LNCAP (cell line): ENCODE measurements at regions not wholly inside any gene's neighbourhood (a gene's known extent, or its start where the extent isn't known, plus 50 kb on each side); places are given as distances from the start of the nearest gene placed in this dataset.

ENCODE experiments used
- CTCF ChIP-seq: fragments of 450-650 bp; IDR thresholded peaks from 2 replicates; pipeline ENCODE4 v1.5.1; 2017; ENCODE audit warnings: mild to moderate bottlenecking

GRCh38 chr5:35393901-35394300 is 163.6 kb upstream of the PRLR start:
- no peak for TF ChIP-seq CTCF

GRCh38 chr5:35384658-35385057 is 154.4 kb upstream of the PRLR start:
- TF ChIP-seq CTCF: no peak

DNA sequence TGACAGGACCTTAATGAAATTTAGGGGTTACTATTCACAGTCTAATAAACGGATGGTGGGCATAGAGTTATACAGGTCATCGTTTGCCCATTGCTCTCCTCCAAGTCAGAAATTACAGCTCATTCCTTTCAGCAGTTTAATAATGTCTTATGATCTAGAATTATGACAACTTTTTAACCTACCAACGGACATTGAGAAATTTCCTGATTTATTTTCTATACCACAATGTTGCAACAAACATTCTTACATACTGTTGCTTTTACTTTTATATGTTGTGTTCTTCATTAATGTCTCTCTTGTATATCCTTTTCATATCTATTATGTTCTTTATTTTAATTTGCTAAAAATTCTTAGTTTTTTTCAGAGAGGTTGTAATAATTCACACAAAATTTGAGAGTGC is 152.8 kb upstream of the PRLR start:
- TF ChIP-seq CTCF: no peak

- TF ChIP-seq CTCF: no peak
Observed at GRCh38 chr5:35377653-35378052, 147.4 kb upstream of the PRLR start.

DNA sequence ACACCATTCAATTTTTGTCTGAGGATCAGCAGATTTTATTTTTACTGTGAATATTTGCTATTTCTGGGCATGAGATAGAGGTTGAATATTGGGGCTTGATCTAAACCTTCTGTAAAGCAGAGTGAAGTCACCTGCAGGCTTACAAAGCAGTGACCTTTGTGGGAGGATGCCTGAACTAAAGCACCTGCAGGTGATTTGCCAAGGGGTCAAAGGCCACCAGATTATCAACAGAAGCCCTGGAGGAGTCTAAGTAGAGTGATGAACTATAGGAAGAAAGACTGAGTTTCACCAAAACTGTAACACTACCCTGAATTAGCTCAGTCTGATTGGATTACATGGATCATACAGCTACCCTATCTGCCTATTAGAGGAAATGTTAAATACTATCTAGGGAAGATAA is 144.3 kb upstream of the PRLR start:
- no peak for TF ChIP-seq CTCF

DNA sequence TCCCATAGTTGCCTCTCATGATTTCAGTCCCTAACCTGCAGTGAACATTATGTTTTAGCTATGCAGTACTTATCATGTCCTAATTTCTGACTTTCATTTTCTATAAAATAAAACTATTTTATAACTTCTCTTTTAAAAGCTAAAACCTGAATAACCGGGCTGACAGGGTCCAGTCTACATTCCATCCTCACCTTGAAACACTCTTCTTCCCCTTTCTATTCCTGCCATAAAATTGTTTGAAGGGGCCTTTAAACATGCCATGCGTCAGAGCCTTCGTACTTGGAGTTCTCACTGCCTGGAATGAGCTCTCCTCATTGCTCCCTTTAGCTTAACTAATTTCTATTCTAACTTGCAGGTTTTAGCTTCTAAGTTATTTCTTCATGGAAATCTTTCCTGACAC is 143.0 kb upstream of the PRLR start:
- no peak for TF ChIP-seq CTCF

- TF ChIP-seq CTCF: no peak
Observed at GRCh38 chr5:35372482-35372881, 142.2 kb upstream of the PRLR start.

DNA sequence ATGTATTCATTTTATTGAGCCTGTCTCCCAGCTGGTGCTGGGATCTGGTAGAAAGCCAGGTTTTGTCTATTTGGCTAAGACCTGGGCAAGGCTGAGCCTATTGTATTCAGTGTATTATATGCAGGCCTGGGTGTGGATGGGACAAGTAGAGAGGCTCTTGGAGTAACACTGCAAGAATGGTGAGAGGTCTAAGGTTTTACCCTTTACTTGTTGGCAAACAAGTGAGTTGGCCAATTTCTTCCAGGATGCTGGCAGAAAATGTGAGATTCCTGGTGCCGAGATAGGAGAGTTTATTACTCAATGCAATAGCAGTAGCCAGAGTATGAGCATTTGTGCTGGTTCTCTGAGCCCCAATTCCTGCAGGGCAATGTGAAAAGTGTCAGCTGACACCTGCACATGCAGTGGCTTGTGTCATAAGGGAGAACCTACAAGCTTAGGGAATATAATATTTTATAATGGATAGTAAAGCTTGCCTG is 141.7 kb upstream of the PRLR start:
- TF ChIP-seq CTCF: no peak
